OCI-LY7 (cell line): ENCODE measurements at regions not wholly inside any gene's neighbourhood (a gene's known extent, or its start where the extent isn't known, plus 50 kb on each side); places are given as distances from the start of the nearest gene placed in this dataset.

ENCODE experiments used
- BruUV-seq: library from RNA; stranded (reverse); fragments of 400-500 nt; replicated peaks from 2 replicates; lab custom pipeline; 2021; lab: Mats Ljungman, UMichigan
- CTCF ChIA-PET: fragments of 300-600 bp; sonication (Branson Sonifier 250); formaldehyde crosslinking; loops from one replicate; lab custom pipeline; 2022; ENCODE audit warnings: antibody characterized with exemption; ENCODE audit not compliant: unreplicated experiment; lab: Charles Lee
- POLR2A ChIA-PET: fragments of 300-600 bp; sonication (Branson Sonifier 250); formaldehyde crosslinking; loops from one replicate; lab custom pipeline; 2022; ENCODE audit warnings: antibody characterized with exemption; lab: Charles Lee
- DNase-seq: peaks from one replicate; pipeline ENCODE4 v3.0.0-alpha.2; 2015; ENCODE audit warnings: low spot score
- H2AFZ ChIP-seq: fragments of 200-600 bp; sonication (generic), shearing (Covaris generic); 2 replicates; pipeline ENCODE4 v1.6.1; 2014; ENCODE audit warnings: mild to moderate bottlenecking, antibody characterized with exemption, low read length, moderate library complexity
- H3K27ac ChIP-seq: fragments of 200-600 bp; sonication (generic); 2 replicates; pipeline ENCODE4 v1.5.1; 2014; ENCODE audit warnings: mixed run types, low read depth, mild to moderate bottlenecking, moderate library complexity, low read length, inconsistent platforms; ENCODE audit not compliant: poor library complexity, severe bottlenecking
- H3K36me3 ChIP-seq: fragments of 200-600 bp; sonication (generic); 2 replicates; pipeline ENCODE4 v1.6.1; 2014; ENCODE audit warnings: mild to moderate bottlenecking, antibody characterized with exemption, low read length, moderate library complexity, mixed read lengths; ENCODE audit not compliant: insufficient read depth
- H3K4me1 ChIP-seq: fragments of 200-600 bp; sonication (generic); 2 replicates; pipeline ENCODE4 v1.5.1; 2014; ENCODE audit warnings: mild to moderate bottlenecking, low read length; ENCODE audit not compliant: insufficient read depth, poor library complexity, severe bottlenecking
- H3K4me2 ChIP-seq: fragments of 200-600 bp; sonication (generic); 2 replicates; pipeline ENCODE4 v1.6.1; 2014; ENCODE audit warnings: mild to moderate bottlenecking, low read length
- H3K4me3 ChIP-seq: fragments of 200-600 bp; sonication (generic); 2 replicates; pipeline ENCODE4 v1.5.1; 2014; ENCODE audit warnings: mild to moderate bottlenecking, low read depth, low read length; ENCODE audit not compliant: poor library complexity, severe bottlenecking
- H3K79me2 ChIP-seq: fragments of 200-600 bp; sonication (generic); 2 replicates; pipeline ENCODE4 v1.6.1; 2016; ENCODE audit warnings: low read depth, mild to moderate bottlenecking, low read length, moderate library complexity, mixed read lengths; ENCODE audit not compliant: insufficient read depth
- H3K9me2 ChIP-seq: fragments of 200-600 bp; sonication (generic); 2 replicates; pipeline ENCODE4 v1.6.1; 2016; ENCODE audit warnings: mild to moderate bottlenecking, low read length, mixed read lengths; ENCODE audit not compliant: insufficient read depth
- H3K9me3 ChIP-seq: fragments of 200-600 bp; sonication (generic); 2 replicates; pipeline ENCODE4 v1.6.1; 2014; ENCODE audit warnings: mild to moderate bottlenecking, mixed run types, low read length, mixed read lengths
- H4K20me1 ChIP-seq: fragments of 200-600 bp; sonication (generic); 2 replicates; pipeline ENCODE4 v1.6.1; 2014; ENCODE audit warnings: mild to moderate bottlenecking, antibody characterized with exemption, low read length, moderate library complexity, mixed read lengths; ENCODE audit not compliant: insufficient read depth
- CTCF ChIP-seq: fragments of 200-600 bp; sonication (generic); conservative IDR thresholded peaks from 2 replicates; pipeline ENCODE4 v1.5.1; 2014; ENCODE audit warnings: mild to moderate bottlenecking, antibody characterized with exemption, low read length, moderate library complexity, mixed read lengths
- EZH2phosphoT487 ChIP-seq: fragments of 200-600 bp; sonication (generic); IDR thresholded peaks from 2 replicates; pipeline ENCODE4 v1.6.1; 2018; ENCODE audit warnings: low read depth, borderline replicate concordance, mild to moderate bottlenecking, mixed run types, antibody characterized with exemption, low read length, moderate library complexity, mixed read lengths
- intact Hi-C: fragments of 100-400 bp; cut with micrococcal nuclease; formaldehyde crosslinking; loops from one replicate; pipeline ENCODE4 v1.10.0; 2022; ENCODE audit not compliant: unreplicated experiment

DNA sequence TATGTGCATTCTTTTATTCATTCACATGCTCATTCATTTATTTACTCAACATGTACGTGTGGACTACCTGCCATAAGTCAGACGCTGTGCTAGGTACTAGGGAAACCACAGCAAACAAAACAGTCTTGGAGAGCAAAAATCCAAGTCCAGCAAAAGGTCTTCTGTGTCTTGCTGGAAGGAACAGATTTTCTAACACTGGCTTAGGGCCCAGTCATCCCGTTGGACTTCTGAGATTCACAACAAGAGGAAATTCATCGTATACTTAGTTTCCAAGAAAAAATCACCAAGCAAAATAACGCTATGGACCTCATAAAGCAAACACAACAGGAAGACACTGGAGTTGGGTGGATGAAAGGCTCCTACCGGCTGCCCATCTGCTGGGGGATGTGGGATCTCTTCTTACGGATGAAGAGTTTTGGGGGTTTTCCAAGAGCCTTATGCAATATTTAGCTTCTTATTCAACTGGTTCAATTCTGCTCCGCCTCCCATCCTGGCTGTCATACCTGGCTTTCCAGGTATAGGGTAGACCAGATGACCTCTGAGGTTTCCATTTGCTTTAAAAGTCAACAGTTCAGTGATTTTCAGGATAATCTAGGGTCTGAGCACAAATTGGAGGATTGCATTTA, 262.7 kb downstream of the HAUS1 start:
- Histone ChIP-seq H3K9me3 (no peaks in the 10 kb centered on the region), H3K27ac (no peak overlapping the region), H3K4me1 (no peaks in the 10 kb centered on the region), H4K20me1 (no peaks in the 10 kb centered on the region), H3K9me2 (no peaks in the 10 kb centered on the region), H3K79me2 (no peaks in the 10 kb centered on the region), H3K4me3 (no peak overlapping the region), H3K4me2 (no peak overlapping the region), H3K36me3 (no peaks in the 10 kb centered on the region), H2AFZ (no peak overlapping the region)
- no peak for DNase-seq
- intact Hi-C loops, result loop anchor here (10.0 kb wide), 1 partner anchor 82 kb away; no protein-coding TSS in a partner anchor
- POLR2A ChIA-PET, result no interaction called here
- TF ChIP-seq CTCF (no peak), EZH2phosphoT487 (no peak)
- BruUV-seq, result no TSS peak
- CTCF ChIA-PET, result no interaction called here

- ChIA-PET POLR2A (no interaction called here), CTCF (no interaction called here)
- intact Hi-C loops, result loop anchor here (10.0 kb wide), 1 partner anchor 85 kb away; no protein-coding TSS in a partner anchor
Observed at GRCh38 chr18:46369323-46369722, 265.1 kb downstream of the HAUS1 start.

More at GRCh38 chr18:46369323-46369722, 265.1 kb downstream of the HAUS1 start:
- H3K9me3 ChIP-seq, result no peaks in the 10 kb centered on the region
- H3K36me3 ChIP-seq, result no peaks in the 10 kb centered on the region
- TF ChIP-seq EZH2phosphoT487 (no peak), CTCF (no peak)
- no peaks in the 10 kb centered on the region for H4K20me1 ChIP-seq
- H3K79me2 ChIP-seq, result no peaks in the 10 kb centered on the region
- H3K9me2 ChIP-seq, result no peaks in the 10 kb centered on the region
- H3K27ac ChIP-seq, result no peak overlapping the region
- H3K4me2 ChIP-seq, result no peak overlapping the region
- H3K4me3 ChIP-seq, result no peak overlapping the region
- DNase-seq, result no peak
- no peak overlapping the region for H2AFZ ChIP-seq
- no TSS peak for BruUV-seq
- no peaks in the 10 kb centered on the region for H3K4me1 ChIP-seq
